Breast epithelium (tissue), 4 donors: ENCODE measurements at regions not wholly inside any gene's neighbourhood (a gene's known extent, or its start where the extent isn't known, plus 50 kb on each side); places are given as distances from the start of the nearest gene placed in this dataset.

Experiments used
- DNase-seq, 2 donors: peaks; one replicate each; pipeline ENCODE4 v3.0.0-alpha.2; 2019; ENCODE audit warnings: low spot score in 2 of 2
- H3K27ac ChIP-seq, 2 donors: fragments of 200-600 bp; sonication (generic) in 1 of 2; one replicate each; pipeline ENCODE4 v1.5.1; 2016 to 2019; ENCODE audit warnings: mild to moderate bottlenecking in 1 of 2
- H3K27me3 ChIP-seq, 2 donors: fragments of 200-600 bp; sonication (generic) in 1 of 2; one replicate each; pipeline versions ENCODE4 v1.5.1 to v1.6.0; 2017 to 2019; ENCODE audit warnings: control low read depth in 1 of 2, mild to moderate bottlenecking in 1 of 2
- H3K36me3 ChIP-seq: fragments of 200-600 bp; one replicate; pipeline ENCODE4 v1.5.1; 2019
- H3K4me1 ChIP-seq, 2 donors: fragments of 200-600 bp; sonication (generic); one replicate each; pipeline ENCODE4 v1.5.1; 2016 to 2019; ENCODE audit warnings: control low read depth in 1 of 2
- H3K4me3 ChIP-seq, 3 donors: fragments of 200-600 bp; sonication (generic); 1 replicate in 2 of 3; 2 replicates in 1 of 3; pipeline ENCODE4 v1.5.1; 2016 to 2019; ENCODE audit warnings: mild to moderate bottlenecking in 3 of 3, moderate library complexity in 2 of 3
- H3K9me3 ChIP-seq, 2 donors: fragments of 200-600 bp; sonication (generic) in 1 of 2; one replicate each; pipeline ENCODE4 v1.5.1; 2016 to 2019; ENCODE audit warnings: control low read depth in 1 of 2
- CTCF ChIP-seq, 3 donors: fragments of 450-650 bp; IDR thresholded peaks; one replicate each; pipeline ENCODE4 v1.5.1; 2016 to 2017; ENCODE audit warnings: antibody characterized with exemption in 3 of 3, mild to moderate bottlenecking in 3 of 3, moderate library complexity in 3 of 3
- POLR2A ChIP-seq: fragments of 450-650 bp; IDR thresholded peaks from one replicate; pipeline ENCODE4 v1.6.1; 2016; ENCODE audit warnings: antibody characterized with exemption, mild to moderate bottlenecking, moderate library complexity
- POLR2AphosphoS5 ChIP-seq, 3 donors: sonication (generic); formaldehyde crosslinking; IDR thresholded peaks; one replicate each; pipeline ENCODE4 v1.6.1; 2017; ENCODE audit warnings: antibody characterized with exemption in 3 of 3
- intact Hi-C: fragments of 100-400 bp; cut with DNase I; formaldehyde crosslinking; loops from one replicate; pipeline ENCODE4 v1.15.1; 2023; ENCODE audit warnings: low total_unique reads

- H3K27me3 ChIP-seq, result no peaks in the 10 kb centered on the region
- no peak overlapping the region for H3K4me3 ChIP-seq
- intact Hi-C loops, result no loop called here
- H3K27ac ChIP-seq, result no peak overlapping the region
- H3K36me3 ChIP-seq, result no peaks in the 10 kb centered on the region
- no peaks in the 10 kb centered on the region for H3K4me1 ChIP-seq
- no peaks in the 10 kb centered on the region for H3K9me3 ChIP-seq
- DNase-seq, result no peak
- no peak for TF ChIP-seq POLR2AphosphoS5 (IDR thresholded peaks at IDR 0.05)
Measured at GRCh38 chr14:42617005-42617404, 1010.3 kb downstream of the LRFN5 start.

- Histone ChIP-seq H3K4me3 (no peak overlapping the region), H3K36me3 (no peaks in the 10 kb centered on the region), H3K27ac (no peak overlapping the region), H3K27me3 (no peaks in the 10 kb centered on the region), H3K9me3 (no peaks in the 10 kb centered on the region), H3K4me1 (no peaks in the 10 kb centered on the region)
- no peak for DNase-seq
- TF ChIP-seq CTCF (IDR thresholded peaks at IDR 0.05), result no peak
- TF ChIP-seq POLR2A, result no peak
- TF ChIP-seq POLR2AphosphoS5 (IDR thresholded peaks at IDR 0.05), result no peak
- intact Hi-C loops, result no loop called here
Measured at GRCh38 chr14:42606839-42607238, 1000.2 kb downstream of the LRFN5 start.

- H3K27ac ChIP-seq, result no peak overlapping the region
- DNase-seq, result no peak
- H3K36me3 ChIP-seq, result no peaks in the 10 kb centered on the region
- no peaks in the 10 kb centered on the region for H3K27me3 ChIP-seq
- TF ChIP-seq POLR2A (no peak), POLR2AphosphoS5 (IDR thresholded peaks at IDR 0.05) (no peak), CTCF (IDR thresholded peaks at IDR 0.05) (no peak)
- H3K4me3 ChIP-seq, result no peak overlapping the region
- no peaks in the 10 kb centered on the region for H3K4me1 ChIP-seq
- H3K9me3 ChIP-seq, result no peaks in the 10 kb centered on the region
- intact Hi-C loops, result no loop called here
Measured at GRCh38 chr14:42602336-42602845, 995.7 kb downstream of the LRFN5 start.

- Histone ChIP-seq H3K27me3 (no peaks in the 10 kb centered on the region), H3K4me3 (no peak overlapping the region), H3K4me1 (no peaks in the 10 kb centered on the region), H3K9me3 (peaks cover 7 to 17% of the 10 kb centered on the region in 2 donors), H3K27ac (no peak overlapping the region), H3K36me3 (no peaks in the 10 kb centered on the region)
- DNase-seq, result no peak
- TF ChIP-seq CTCF (IDR thresholded peaks at IDR 0.05), result no peak
- no peak for TF ChIP-seq POLR2AphosphoS5 (IDR thresholded peaks at IDR 0.05)
- no peak for TF ChIP-seq POLR2A
- intact Hi-C loops, result no loop called here
Measured at GRCh38 chr14:42572032-42572431, 965.4 kb downstream of the LRFN5 start.

GRCh38 chr14:42569227-42569626 is 962.6 kb downstream of the LRFN5 start:
- Histone ChIP-seq H3K27ac (no peak overlapping the region), H3K4me3 (no peak overlapping the region)
- intact Hi-C loops, result no loop called here

More at GRCh38 chr14:42569227-42569626, 962.6 kb downstream of the LRFN5 start:
- Histone ChIP-seq H3K36me3 (no peaks in the 10 kb centered on the region), H3K9me3 (peaks cover 0 to 7% of the 10 kb centered on the region in 2 donors), H3K27me3 (no peaks in the 10 kb centered on the region), H3K4me1 (no peaks in the 10 kb centered on the region)
- no peak for DNase-seq
- no peak for TF ChIP-seq POLR2A
- no peak for TF ChIP-seq POLR2AphosphoS5 (IDR thresholded peaks at IDR 0.05)
- no peak for TF ChIP-seq CTCF (IDR thresholded peaks at IDR 0.05)
